Stimulated activated CD8-positive, alpha-beta memory T cell treated with anti-CD3 and anti-CD28 coated beads, Interleukin-4, amount 100 ng/mL, for 1 hour (primary cell): ENCODE measurements at regions not wholly inside any gene's neighbourhood (a gene's known extent, or its start where the extent isn't known, plus 50 kb on each side); places are given as distances from the start of the nearest gene placed in this dataset.
"Not testable (repeated sequence)": the region's sequence is repeated elsewhere in the genome, so short reads cannot be mapped to it uniquely, and the experiment has no call there.

Experiments
- DNase-seq, 2 donors: peaks; one replicate each; pipeline ENCODE4 v3.0.0-alpha.2; 2020; ENCODE audit warnings: low read depth in 2 of 2, low spot score in 1 of 2

GRCh38 chr6:97450087-97450486, 167.1 kb upstream of the MMS22L start:
- DNase-seq, result no peak

GRCh38 chr6:97456070-97456469, 173.1 kb upstream of the MMS22L start:
- DNase-seq, result no peak

- no peak for DNase-seq
These were observed 176.5 kb upstream of the MMS22L start for GRCh38 chr6:97459535-97459934.

- DNase-seq, result no peak
These were observed 177.0 kb upstream of the MMS22L start for GRCh38 chr6:97459986-97460385.

- no peak for DNase-seq
These were observed 177.5 kb upstream of the MMS22L start for GRCh38 chr6:97460394-97461080.

GRCh38 chr6:97461218-97461617, 178.2 kb upstream of the MMS22L start:
- no peak for DNase-seq

- DNase-seq, result no peak
These were observed 179.0 kb upstream of the MMS22L start for GRCh38 chr6:97462031-97462430.

- no peak for DNase-seq
These were observed 180.1 kb upstream of the MMS22L start for GRCh38 chr6:97462938-97463598.

GRCh38 chr6:97465877-97466561, 183.0 kb upstream of the MMS22L start:
- DNase-seq, result no peak

GRCh38 chr6:97468981-97469380, 186.0 kb upstream of the MMS22L start:
- DNase-seq, result no peak

GRCh38 chr6:97469451-97469850, 186.4 kb upstream of the MMS22L start:
- DNase-seq, result no peak

- DNase-seq, result no peak
These were observed 187.3 kb upstream of the MMS22L start for GRCh38 chr6:97470322-97470721.

- DNase-seq, result no peak
These were observed 191.0 kb upstream of the MMS22L start for GRCh38 chr6:97473979-97474378.

- peak in 1 of 2 donors; percentile 25 for DNase-seq
These were observed 214.8 kb upstream of the MMS22L start for GRCh38 chr6:97497713-97498331.

- no peak for DNase-seq
These were observed 218.8 kb upstream of the MMS22L start for GRCh38 chr6:97501853-97502252.

- DNase-seq, result no peak
These were observed 225.6 kb upstream of the MMS22L start for GRCh38 chr6:97508646-97509045.

GRCh38 chr6:97513260-97513659, 230.2 kb upstream of the MMS22L start:
- not testable (repeated sequence) for DNase-seq

- DNase-seq, result no peak
These were observed 241.8 kb upstream of the MMS22L start for GRCh38 chr6:97524811-97525210.

- DNase-seq, result no peak
These were observed 252.8 kb upstream of the MMS22L start for GRCh38 chr6:97535800-97536199.

GRCh38 chr6:97548354-97548753, 265.3 kb upstream of the MMS22L start:
- DNase-seq, result no peak

GRCh38 chr6:97557355-97557754, 274.3 kb upstream of the MMS22L start:
- no peak for DNase-seq

GRCh38 chr6:97563529-97563928, 280.5 kb upstream of the MMS22L start:
- DNase-seq, result no peak
